ENCODE measurements at regions not wholly inside any gene's neighbourhood (a gene's known extent, or its start where the extent isn't known, plus 50 kb on each side); places are given as distances from the start of the nearest gene placed in this dataset.

DNA sequence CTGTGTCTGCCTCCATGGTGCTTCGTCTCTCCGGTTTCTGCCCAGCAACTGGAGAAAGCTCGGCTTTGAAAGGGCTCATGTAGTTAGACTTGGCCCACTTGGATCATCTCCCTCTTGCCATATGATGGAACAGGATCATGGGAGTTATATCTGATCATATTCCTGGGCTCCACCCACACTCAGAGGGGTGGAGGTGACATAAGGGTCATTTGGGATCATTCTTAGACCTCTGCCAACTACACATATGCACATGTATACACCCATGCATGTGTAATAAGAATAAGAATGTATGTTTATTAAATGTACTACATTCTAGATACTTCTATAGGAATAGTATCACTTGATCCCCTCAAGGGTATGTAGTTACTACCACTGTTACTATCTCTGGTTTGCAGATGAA, 74.1 kb upstream of the WNT4 start:
- Histone ChIP-seq H3K4me1 (ENCODE audit: control insufficient read depth in 1 of 2, insufficient read depth in 2 of 2, low read length in 2 of 2) (peaks cover 0 to 4% of the 10 kb centered on the region in 2 experiments), H3K79me2 (ENCODE audit: control insufficient read depth, insufficient read depth, low read length, poor library complexity) (no peaks in the 10 kb centered on the region), H2AK5ac (ENCODE audit: low read length) (no peak overlapping the region), H3K18ac (ENCODE audit: low read length) (no peak overlapping the region), H2AFZ (ENCODE audit: insufficient read depth, low read length, poor library complexity) (no peak overlapping the region), H3K4me2 (ENCODE audit: low read length) (no peak overlapping the region), H3K9ac (ENCODE audit: low read length) (no peak overlapping the region), H3K27me3 (ENCODE audit: insufficient read depth, low read length) (no peaks in the 10 kb centered on the region), H3K27ac (ENCODE audit: low read depth, low read length) (no peak overlapping the region), H3K9me3 (ENCODE audit: insufficient read depth, low read depth, low read length) (peaks cover 5% of the 10 kb centered on the region), H4K12ac (ENCODE audit: low read depth, low read length) (no peak overlapping the region), H3K14ac (ENCODE audit: low read length) (no peak overlapping the region), H4K91ac (ENCODE audit: low read depth, low read length) (no peak overlapping the region), H3K4ac (ENCODE audit: low read depth, low read length) (no peak overlapping the region), H2BK5ac (ENCODE audit: low read depth, low read length, poor library complexity) (no peak overlapping the region), H3K4me3 (ENCODE audit: low read depth, low read length) (no peak overlapping the region), H3K36me3 (ENCODE audit: control insufficient read depth in 1 of 2, insufficient read depth in 2 of 2, low read length in 2 of 2) (no peaks in the 10 kb centered on the region), H2BK120ac (ENCODE audit: insufficient read depth, low read length, poor library complexity) (no peak overlapping the region), H3K23ac (ENCODE audit: low read length) (no peak overlapping the region), H2BK12ac (ENCODE audit: low read length) (no peak overlapping the region), H3K79me1 (ENCODE audit: low read length) (no peaks in the 10 kb centered on the region), H4K8ac (ENCODE audit: low read depth, low read length) (no peak overlapping the region)
- WGBS (ENCODE audit: extremely low coverage, insufficient coverage, insufficient read length): no CpG with 5 or more reads among the region's 3 CpGs
- DNase-seq: no peak

DNA sequence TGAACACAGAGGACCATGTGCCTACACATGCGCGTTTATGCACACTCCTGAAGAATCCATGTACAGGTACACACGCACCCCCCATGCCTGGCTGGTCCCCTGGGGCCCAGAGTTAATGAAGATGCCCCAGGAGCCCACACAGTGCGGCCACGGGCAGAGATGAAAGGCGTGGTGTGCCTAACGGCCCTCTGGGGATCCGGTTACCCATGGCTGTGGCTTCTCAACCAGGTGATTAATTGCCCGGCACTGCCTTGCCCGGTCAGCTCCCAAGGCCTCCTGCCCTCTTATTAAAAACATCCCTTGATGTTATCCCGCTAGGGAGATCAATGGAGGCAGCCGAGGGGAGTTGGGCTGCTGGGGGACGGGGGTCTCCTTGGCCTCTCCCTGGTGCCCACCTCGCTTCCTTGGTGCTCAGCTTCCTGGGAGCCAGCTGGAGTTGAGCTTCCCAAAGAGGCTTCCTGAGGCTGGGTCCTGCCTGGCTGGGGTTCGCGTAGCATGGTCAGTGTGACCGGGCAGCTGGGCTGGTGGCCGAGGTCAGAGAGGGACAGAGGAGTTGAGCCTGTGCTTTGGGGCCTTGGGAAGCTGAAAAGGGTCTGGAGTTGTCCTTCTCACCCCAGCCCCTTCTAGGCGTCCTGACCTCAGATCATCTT, 75.0 kb upstream of the WNT4 start:
- no peak overlapping the region for H3K27ac ChIP-seq (ENCODE audit: low read depth, low read length)
- H3K18ac ChIP-seq (ENCODE audit: low read length): no peak overlapping the region
- no peak overlapping the region for H2AFZ ChIP-seq (ENCODE audit: insufficient read depth, low read length, poor library complexity)
- H4K8ac ChIP-seq (ENCODE audit: low read depth, low read length): no peak overlapping the region
- H3K4me1 ChIP-seq (ENCODE audit: control insufficient read depth in 1 of 2, insufficient read depth in 2 of 2, low read length in 2 of 2): peaks cover 6 to 11% of the 10 kb centered on the region in 2 experiments
- H2AK5ac ChIP-seq (ENCODE audit: low read length): no peak overlapping the region
- peaks cover 2% of the 10 kb centered on the region for H3K79me1 ChIP-seq (ENCODE audit: low read length)
- peaks cover 5% of the 10 kb centered on the region for H3K9me3 ChIP-seq (ENCODE audit: insufficient read depth, low read depth, low read length)
- H2BK12ac ChIP-seq (ENCODE audit: low read length): no peak overlapping the region
- no peak overlapping the region for H3K4me2 ChIP-seq (ENCODE audit: low read length)
- no peak overlapping the region for H3K23ac ChIP-seq (ENCODE audit: low read length)
- no peak overlapping the region for H3K4ac ChIP-seq (ENCODE audit: low read depth, low read length)
- H4K91ac ChIP-seq (ENCODE audit: low read depth, low read length): no peak overlapping the region
- H3K79me2 ChIP-seq (ENCODE audit: control insufficient read depth, insufficient read depth, low read length, poor library complexity): no peaks in the 10 kb centered on the region
- no CpG with 5 or more reads among the region's 19 CpGs for WGBS (ENCODE audit: extremely low coverage, insufficient coverage, insufficient read length)
- no peak overlapping the region for H3K9ac ChIP-seq (ENCODE audit: low read length)
- H4K12ac ChIP-seq (ENCODE audit: low read depth, low read length): no peak overlapping the region
- H3K14ac ChIP-seq (ENCODE audit: low read length): no peak overlapping the region
- no peak overlapping the region for H2BK120ac ChIP-seq (ENCODE audit: insufficient read depth, low read length, poor library complexity)
- no peaks in the 10 kb centered on the region for H3K27me3 ChIP-seq (ENCODE audit: insufficient read depth, low read length)
- H3K36me3 ChIP-seq (ENCODE audit: control insufficient read depth in 1 of 2, insufficient read depth in 2 of 2, low read length in 2 of 2): no peaks in the 10 kb centered on the region
- DNase-seq: no peak
- no peak overlapping the region for H2BK5ac ChIP-seq (ENCODE audit: low read depth, low read length, poor library complexity)
- no peak overlapping the region for H3K4me3 ChIP-seq (ENCODE audit: low read depth, low read length)

DNA sequence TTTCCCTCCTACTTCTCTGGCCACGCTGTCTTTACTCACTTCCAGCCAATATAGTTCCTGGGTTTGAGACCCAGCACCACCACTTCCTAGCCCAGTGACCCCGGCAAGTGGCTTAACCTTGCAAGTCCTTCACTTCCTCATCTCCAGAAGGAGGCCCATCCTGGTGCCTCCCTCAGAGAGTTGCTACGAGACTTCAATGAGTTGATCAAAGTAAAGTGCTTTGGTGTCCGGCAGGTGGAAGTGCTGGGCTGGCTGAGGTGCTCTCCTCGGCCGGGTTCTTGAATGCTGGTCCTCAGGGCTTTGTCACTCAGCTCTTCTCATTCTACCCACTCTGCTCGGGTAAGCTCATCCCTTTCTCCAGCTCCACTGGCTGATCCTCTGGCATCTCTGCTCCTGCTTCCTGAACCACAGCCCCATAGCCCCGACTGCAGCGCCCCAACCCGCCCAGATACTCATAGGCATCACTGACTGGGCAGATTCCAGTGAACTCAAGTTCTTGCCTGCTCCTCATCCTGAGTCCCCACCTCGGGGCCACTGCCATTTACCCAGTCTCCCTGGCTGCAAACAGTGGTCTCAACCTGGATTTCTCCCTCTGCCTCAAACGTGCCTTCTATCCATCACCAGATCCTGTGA, 75.8 kb upstream of the WNT4 start:
- Histone ChIP-seq H3K4ac (ENCODE audit: low read depth, low read length) (no peak overlapping the region), H4K8ac (ENCODE audit: low read depth, low read length) (no peak overlapping the region), H3K23ac (ENCODE audit: low read length) (no peak overlapping the region), H3K9me3 (ENCODE audit: insufficient read depth, low read depth, low read length) (peaks cover 5% of the 10 kb centered on the region), H3K9ac (ENCODE audit: low read length) (no peak overlapping the region), H3K18ac (ENCODE audit: low read length) (no peak overlapping the region), H3K79me2 (ENCODE audit: control insufficient read depth, insufficient read depth, low read length, poor library complexity) (no peaks in the 10 kb centered on the region), H3K27ac (ENCODE audit: low read depth, low read length) (no peak overlapping the region), H3K4me2 (ENCODE audit: low read length) (no peak overlapping the region), H2AK5ac (ENCODE audit: low read length) (no peak overlapping the region), H4K91ac (ENCODE audit: low read depth, low read length) (no peak overlapping the region), H3K36me3 (ENCODE audit: control insufficient read depth in 1 of 2, insufficient read depth in 2 of 2, low read length in 2 of 2) (no peaks in the 10 kb centered on the region), H3K4me1 (ENCODE audit: control insufficient read depth in 1 of 2, insufficient read depth in 2 of 2, low read length in 2 of 2) (peaks cover 8 to 18% of the 10 kb centered on the region in 2 experiments), H3K4me3 (ENCODE audit: low read depth, low read length) (no peak overlapping the region), H2AFZ (ENCODE audit: insufficient read depth, low read length, poor library complexity) (no peak overlapping the region), H3K14ac (ENCODE audit: low read length) (no peak overlapping the region), H3K79me1 (ENCODE audit: low read length) (peaks cover 2% of the 10 kb centered on the region), H2BK12ac (ENCODE audit: low read length) (no peak overlapping the region), H2BK120ac (ENCODE audit: insufficient read depth, low read length, poor library complexity) (no peak overlapping the region), H4K12ac (ENCODE audit: low read depth, low read length) (no peak overlapping the region), H3K27me3 (ENCODE audit: insufficient read depth, low read length) (no peaks in the 10 kb centered on the region), H2BK5ac (ENCODE audit: low read depth, low read length, poor library complexity) (no peak overlapping the region)
- DNase-seq: peak; percentile 39 to 61
- no CpG with 5 or more reads among the region's 12 CpGs for WGBS (ENCODE audit: extremely low coverage, insufficient coverage, insufficient read length)

DNA sequence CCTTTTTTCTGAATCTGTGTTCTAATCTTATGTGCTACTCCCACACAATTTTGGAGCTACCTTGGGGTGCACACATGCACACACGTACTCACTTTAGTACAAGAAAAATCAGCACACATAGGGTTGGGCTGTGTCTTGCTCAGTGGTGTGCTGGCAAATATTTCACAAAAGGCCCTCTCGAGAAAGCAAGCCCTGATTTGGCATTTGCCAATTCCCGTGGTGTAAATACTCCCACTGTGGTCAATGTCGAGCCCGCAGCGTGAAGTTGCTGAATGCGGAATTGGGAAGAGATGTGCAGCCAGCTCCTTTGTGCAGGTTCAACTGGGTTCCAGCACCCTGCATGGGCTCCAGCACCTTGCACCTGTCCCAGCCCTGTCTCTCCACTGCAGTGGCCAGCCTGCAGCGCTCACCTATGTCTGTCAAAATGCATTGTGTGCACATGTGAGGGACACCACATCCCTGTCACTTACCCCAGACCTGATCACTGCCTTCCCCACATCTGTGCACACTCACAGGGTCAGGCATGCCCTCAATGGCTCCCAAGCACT, 78.4 kb upstream of the WNT4 start:
- H3K23ac ChIP-seq (ENCODE audit: low read length): no peak overlapping the region
- no peak overlapping the region for H3K9ac ChIP-seq (ENCODE audit: low read length)
- H2BK5ac ChIP-seq (ENCODE audit: low read depth, low read length, poor library complexity): no peak overlapping the region
- H3K9me3 ChIP-seq (ENCODE audit: insufficient read depth, low read depth, low read length): peaks cover 5% of the 10 kb centered on the region
- H3K14ac ChIP-seq (ENCODE audit: low read length): no peak overlapping the region
- H3K4me1 ChIP-seq (ENCODE audit: control insufficient read depth in 1 of 2, insufficient read depth in 2 of 2, low read length in 2 of 2): peaks cover 10 to 19% of the 10 kb centered on the region in 2 experiments
- no peak overlapping the region for H4K8ac ChIP-seq (ENCODE audit: low read depth, low read length)
- no peak overlapping the region for H3K18ac ChIP-seq (ENCODE audit: low read length)
- no peak overlapping the region for H4K12ac ChIP-seq (ENCODE audit: low read depth, low read length)
- DNase-seq: no peak
- H3K79me1 ChIP-seq (ENCODE audit: low read length): peaks cover 2% of the 10 kb centered on the region
- no peak overlapping the region for H2BK120ac ChIP-seq (ENCODE audit: insufficient read depth, low read length, poor library complexity)
- H3K79me2 ChIP-seq (ENCODE audit: control insufficient read depth, insufficient read depth, low read length, poor library complexity): no peaks in the 10 kb centered on the region
- H3K27me3 ChIP-seq (ENCODE audit: insufficient read depth, low read length): no peaks in the 10 kb centered on the region
- H2BK12ac ChIP-seq (ENCODE audit: low read length): no peak overlapping the region
- no peak overlapping the region for H3K4me3 ChIP-seq (ENCODE audit: low read depth, low read length)
- no peak overlapping the region for H3K4me2 ChIP-seq (ENCODE audit: low read length)
- no peak overlapping the region for H3K4ac ChIP-seq (ENCODE audit: low read depth, low read length)
- H3K27ac ChIP-seq (ENCODE audit: low read depth, low read length): no peak overlapping the region
- no peak overlapping the region for H2AFZ ChIP-seq (ENCODE audit: insufficient read depth, low read length, poor library complexity)
- H4K91ac ChIP-seq (ENCODE audit: low read depth, low read length): no peak overlapping the region
- H2AK5ac ChIP-seq (ENCODE audit: low read length): no peak overlapping the region
- no CpG with 5 or more reads among the region's 8 CpGs for WGBS (ENCODE audit: extremely low coverage, insufficient coverage, insufficient read length)
- no peaks in the 10 kb centered on the region for H3K36me3 ChIP-seq (ENCODE audit: control insufficient read depth in 1 of 2, insufficient read depth in 2 of 2, low read length in 2 of 2)
